Colon (tissue), 2 donors: ENCODE measurements at regions not wholly inside any gene's neighbourhood (a gene's known extent, or its start where the extent isn't known, plus 50 kb on each side); places are given as distances from the start of the nearest gene placed in this dataset.

Source experiments
- FAIRE-seq: peaks from 2 replicates; lab custom pipeline; 2012; peaks lifted over from hg19 to GRCh38; lab: Jason Lieb, UNC
- donor health status: control.
- donor health status: control.

- FAIRE-seq = no peak
These were observed 637.9 kb downstream of the MED13L start for GRCh38 chr12:115639648-115640012.

- FAIRE-seq = no peak
These were observed 638.5 kb downstream of the MED13L start for GRCh38 chr12:115638733-115639647.

- no peak for FAIRE-seq
These were observed 640.9 kb downstream of the MED13L start for GRCh38 chr12:115636546-115636945.

GRCh38 chr12:115632308-115632707, 645.2 kb downstream of the MED13L start:
- FAIRE-seq = no peak

GRCh38 chr12:115630136-115630535, 647.4 kb downstream of the MED13L start:
- FAIRE-seq = no peak

- FAIRE-seq = no peak
These were observed 651.3 kb downstream of the MED13L start for GRCh38 chr12:115626210-115626609.

- no peak for FAIRE-seq
These were observed 653.6 kb downstream of the MED13L start for GRCh38 chr12:115623764-115624334.

GRCh38 chr12:115623275-115623674, 654.2 kb downstream of the MED13L start:
- FAIRE-seq = no peak

GRCh38 chr12:115620816-115621215, 656.7 kb downstream of the MED13L start:
- no peak for FAIRE-seq

GRCh38 chr12:115619889-115620288, 657.6 kb downstream of the MED13L start:
- no peak for FAIRE-seq

- no peak for FAIRE-seq
These were observed 658.4 kb downstream of the MED13L start for GRCh38 chr12:115619061-115619460.

GRCh38 chr12:115618105-115618504, 659.4 kb downstream of the MED13L start:
- no peak for FAIRE-seq

GRCh38 chr12:115617391-115617790, 660.1 kb downstream of the MED13L start:
- FAIRE-seq = no peak

- FAIRE-seq = no peak
These were observed 666.0 kb downstream of the MED13L start for GRCh38 chr12:115611477-115611876.

GRCh38 chr12:115609347-115609746, 668.1 kb downstream of the MED13L start:
- no peak for FAIRE-seq

- FAIRE-seq = no peak
These were observed 671.5 kb downstream of the MED13L start for GRCh38 chr12:115606040-115606439.

GRCh38 chr12:115598871-115599811, 678.4 kb downstream of the MED13L start:
- FAIRE-seq = no peak

- FAIRE-seq = no peak
These were observed 680.3 kb downstream of the MED13L start for GRCh38 chr12:115597157-115597712.

- no peak for FAIRE-seq
These were observed 689.4 kb downstream of the MED13L start for GRCh38 chr12:115588131-115588530.

GRCh38 chr12:115584156-115584555, 693.3 kb downstream of the MED13L start:
- no peak for FAIRE-seq

- FAIRE-seq = no peak
These were observed 693.9 kb downstream of the MED13L start for GRCh38 chr12:115583591-115583990.

- no peak for FAIRE-seq
These were observed 700.1 kb downstream of the MED13L start for GRCh38 chr12:115577401-115577800.
